Colonic mucosa (tissue), 4 donors: ENCODE measurements at regions not wholly inside any gene's neighbourhood (a gene's known extent, or its start where the extent isn't known, plus 50 kb on each side); places are given as distances from the start of the nearest gene placed in this dataset.

ENCODE experiments used
- DNase-seq: peaks from one replicate; pipeline ENCODE4 v3.0.0-alpha.2; 2020
- H3K27ac ChIP-seq: fragments of 200-600 bp; one replicate; pipeline ENCODE4 v1.8.0; 2021
- H3K27me3 ChIP-seq: fragments of 200-600 bp; one replicate; pipeline ENCODE4 v1.8.0; 2021
- H3K36me3 ChIP-seq: fragments of 200-600 bp; one replicate; pipeline ENCODE4 v1.8.0; 2021
- H3K4me1 ChIP-seq: fragments of 200-600 bp; one replicate; pipeline ENCODE4 v1.8.0; 2021; ENCODE audit warnings: mild to moderate bottlenecking
- H3K4me3 ChIP-seq: fragments of 200-600 bp; one replicate; pipeline ENCODE4 v1.8.0; 2021
- H3K9ac ChIP-seq, 2 donors: one replicate each; pipeline ENCODE4 v1.7.0; 2013; ENCODE audit warnings: control low read depth in 2 of 2, low read depth in 2 of 2, low read length in 2 of 2
- H3K9me3 ChIP-seq: fragments of 200-600 bp; one replicate; pipeline ENCODE4 v1.8.0; 2021
- intact Hi-C: fragments of 100-400 bp; cut with DNase I; formaldehyde crosslinking; loops from one replicate; pipeline ENCODE4 v1.14.1; 2022
- TF ChIP-seq, protein P1 (sequence below): fragments of 200-600 bp; IDR thresholded peaks from one replicate; pipeline ENCODE4 v1.8.0; 2022; ENCODE audit warnings: antibody characterized with exemption, mild to moderate bottlenecking
- donor health status: healthy.
- donor health status: DM: no; HTN: no; CAD: no.
- donor health status: DM: no; HTN: no; CAD: no.

DNA sequence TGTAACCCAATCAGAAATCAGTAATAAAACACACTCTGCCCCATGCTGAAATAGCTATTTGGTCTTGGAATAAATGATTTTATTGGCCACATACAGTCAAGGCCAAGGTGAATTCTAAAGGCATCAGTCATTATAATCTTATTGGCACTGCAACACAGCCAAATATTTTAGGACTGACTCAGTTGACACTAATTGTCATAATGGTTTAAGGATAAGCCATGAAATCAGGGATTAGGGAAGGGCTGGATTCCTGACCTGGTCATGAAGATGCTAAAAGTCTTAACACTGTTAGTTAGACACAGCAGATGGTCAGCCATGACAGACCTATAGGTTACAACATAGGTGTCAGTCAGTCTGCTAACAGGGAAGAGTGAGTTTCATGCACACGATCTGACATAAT, 330.3 kb upstream of the NPSR1 start:
- H3K36me3 ChIP-seq = no peaks in the 10 kb centered on the region
- H3K9ac ChIP-seq = no peak overlapping the region
- TF ChIP-seq, protein P1, sequence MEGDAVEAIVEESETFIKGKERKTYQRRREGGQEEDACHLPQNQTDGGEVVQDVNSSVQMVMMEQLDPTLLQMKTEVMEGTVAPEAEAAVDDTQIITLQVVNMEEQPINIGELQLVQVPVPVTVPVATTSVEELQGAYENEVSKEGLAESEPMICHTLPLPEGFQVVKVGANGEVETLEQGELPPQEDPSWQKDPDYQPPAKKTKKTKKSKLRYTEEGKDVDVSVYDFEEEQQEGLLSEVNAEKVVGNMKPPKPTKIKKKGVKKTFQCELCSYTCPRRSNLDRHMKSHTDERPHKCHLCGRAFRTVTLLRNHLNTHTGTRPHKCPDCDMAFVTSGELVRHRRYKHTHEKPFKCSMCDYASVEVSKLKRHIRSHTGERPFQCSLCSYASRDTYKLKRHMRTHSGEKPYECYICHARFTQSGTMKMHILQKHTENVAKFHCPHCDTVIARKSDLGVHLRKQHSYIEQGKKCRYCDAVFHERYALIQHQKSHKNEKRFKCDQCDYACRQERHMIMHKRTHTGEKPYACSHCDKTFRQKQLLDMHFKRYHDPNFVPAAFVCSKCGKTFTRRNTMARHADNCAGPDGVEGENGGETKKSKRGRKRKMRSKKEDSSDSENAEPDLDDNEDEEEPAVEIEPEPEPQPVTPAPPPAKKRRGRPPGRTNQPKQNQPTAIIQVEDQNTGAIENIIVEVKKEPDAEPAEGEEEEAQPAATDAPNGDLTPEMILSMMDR = no peak
- no peaks in the 10 kb centered on the region for H3K27me3 ChIP-seq
- H3K9me3 ChIP-seq = no peaks in the 10 kb centered on the region
- H3K4me3 ChIP-seq = no peak overlapping the region
- no peak for DNase-seq
- H3K4me1 ChIP-seq = no peaks in the 10 kb centered on the region
- no peak overlapping the region for H3K27ac ChIP-seq
- intact Hi-C loops = no loop called here

DNA sequence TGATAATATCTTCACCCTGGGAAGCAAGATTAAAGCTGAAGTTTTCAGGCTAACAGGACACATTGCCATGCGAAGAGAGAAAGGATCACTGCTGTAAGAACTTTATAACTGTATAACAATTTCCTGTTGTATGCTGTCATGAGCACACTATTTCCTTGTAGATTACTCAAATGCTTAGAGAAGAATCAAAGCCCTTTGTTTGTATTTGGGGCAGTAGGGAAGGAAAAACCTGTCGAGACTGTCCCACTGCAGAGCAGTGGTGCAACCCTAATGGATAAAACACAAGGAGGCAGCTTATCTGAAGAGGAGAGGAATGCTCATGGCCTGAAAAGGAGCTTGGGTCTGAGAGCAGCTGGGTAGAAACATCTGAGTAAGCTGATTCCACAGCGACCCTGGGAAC, 327.7 kb upstream of the NPSR1 start:
- Histone ChIP-seq H3K9ac (no peak overlapping the region), H3K4me3 (no peak overlapping the region), H3K36me3 (no peaks in the 10 kb centered on the region), H3K27ac (no peak overlapping the region), H3K27me3 (no peaks in the 10 kb centered on the region), H3K9me3 (no peaks in the 10 kb centered on the region), H3K4me1 (no peaks in the 10 kb centered on the region)
- TF ChIP-seq, protein P1 = no peak
- intact Hi-C loops = no loop called here
- no peak for DNase-seq

- H3K4me3 ChIP-seq = no peak overlapping the region
- TF ChIP-seq, protein P1 = no peak
Measured at GRCh38 chr7:34331102-34331501, 326.9 kb upstream of the NPSR1 start.

DNA sequence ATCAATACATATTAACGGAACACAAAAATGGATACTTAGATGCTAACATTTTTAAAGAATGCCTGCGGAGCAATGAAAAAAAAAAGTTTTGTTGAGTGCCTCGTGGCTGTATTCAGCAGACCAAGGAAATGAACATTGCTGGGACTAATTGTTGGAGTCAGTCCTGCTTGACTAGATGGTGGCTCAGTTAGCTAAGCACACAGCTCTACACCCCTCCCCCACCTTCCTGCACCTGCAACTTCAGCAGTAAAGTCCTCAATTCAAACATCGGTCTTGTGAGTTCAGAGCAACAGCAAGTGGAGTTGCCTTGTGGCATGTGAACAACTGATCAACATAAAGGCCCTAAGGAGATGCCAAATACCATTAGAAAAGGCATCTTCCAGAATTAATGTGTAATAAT, 326.0 kb upstream of the NPSR1 start:
- H3K9me3 ChIP-seq = no peaks in the 10 kb centered on the region
- intact Hi-C loops = no loop called here
- H3K4me3 ChIP-seq = no peak overlapping the region
- no peaks in the 10 kb centered on the region for H3K27me3 ChIP-seq
- no peak overlapping the region for H3K9ac ChIP-seq
- no peaks in the 10 kb centered on the region for H3K36me3 ChIP-seq
- no peaks in the 10 kb centered on the region for H3K4me1 ChIP-seq
- DNase-seq = no peak
- TF ChIP-seq, protein P1 = no peak
- no peak overlapping the region for H3K27ac ChIP-seq

More at GRCh38 chr7:34331102-34331501, 326.9 kb upstream of the NPSR1 start:
- Histone ChIP-seq H3K4me1 (no peaks in the 10 kb centered on the region), H3K27me3 (no peaks in the 10 kb centered on the region), H3K9ac (no peak overlapping the region), H3K9me3 (no peaks in the 10 kb centered on the region), H3K36me3 (no peaks in the 10 kb centered on the region), H3K27ac (no peak overlapping the region)
- DNase-seq = no peak
- intact Hi-C loops = no loop called here

GRCh38 chr7:34333184-34333583, 324.8 kb upstream of the NPSR1 start:
- no peak for DNase-seq
- H3K4me1 ChIP-seq = no peaks in the 10 kb centered on the region
- no peak overlapping the region for H3K4me3 ChIP-seq
- H3K27ac ChIP-seq = no peak overlapping the region
- no peaks in the 10 kb centered on the region for H3K27me3 ChIP-seq
- intact Hi-C loops = no loop called here
- no peaks in the 10 kb centered on the region for H3K36me3 ChIP-seq
- TF ChIP-seq, protein P1 = no peak
- H3K9me3 ChIP-seq = no peaks in the 10 kb centered on the region
- no peak overlapping the region for H3K9ac ChIP-seq

DNA sequence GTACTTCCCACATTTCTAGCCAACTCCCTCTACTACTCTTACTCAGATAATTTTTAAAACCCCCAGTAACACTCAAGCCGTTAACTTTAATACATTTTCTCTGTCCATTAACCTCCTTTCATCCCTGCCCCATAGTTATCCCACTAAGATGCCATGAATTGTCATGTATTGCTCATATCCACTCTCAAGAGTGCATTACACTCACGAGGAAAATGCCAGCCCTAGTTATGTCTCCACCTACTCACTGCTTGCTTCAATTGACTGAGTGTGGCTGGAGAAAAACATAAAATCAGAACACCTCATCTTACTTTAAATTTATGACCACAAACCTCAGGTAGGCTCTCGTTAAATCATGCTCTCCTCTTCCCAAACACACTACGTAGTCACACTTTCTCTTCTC, 324.1 kb upstream of the NPSR1 start:
- Histone ChIP-seq H3K4me1 (no peaks in the 10 kb centered on the region), H3K27ac (no peak overlapping the region), H3K36me3 (no peaks in the 10 kb centered on the region), H3K4me3 (no peak overlapping the region), H3K27me3 (no peaks in the 10 kb centered on the region), H3K9ac (no peak overlapping the region), H3K9me3 (no peaks in the 10 kb centered on the region)
- TF ChIP-seq, protein P1 = no peak
- intact Hi-C loops = no loop called here
- no peak for DNase-seq
